OCI-LY7 (cell line): ENCODE measurements at regions not wholly inside any gene's neighbourhood (a gene's known extent, or its start where the extent isn't known, plus 50 kb on each side); places are given as distances from the start of the nearest gene placed in this dataset.

Source experiments
- BruUV-seq: library from RNA; stranded (reverse); fragments of 400-500 nt; replicated peaks from 2 replicates; lab custom pipeline; 2021; lab: Mats Ljungman, UMichigan
- CTCF ChIA-PET: fragments of 300-600 bp; sonication (Branson Sonifier 250); formaldehyde crosslinking; loops from one replicate; lab custom pipeline; 2022; ENCODE audit warnings: antibody characterized with exemption; ENCODE audit not compliant: unreplicated experiment; lab: Charles Lee
- POLR2A ChIA-PET: fragments of 300-600 bp; sonication (Branson Sonifier 250); formaldehyde crosslinking; loops from one replicate; lab custom pipeline; 2022; ENCODE audit warnings: antibody characterized with exemption; lab: Charles Lee
- DNase-seq: peaks from one replicate; pipeline ENCODE4 v3.0.0-alpha.2; 2015; ENCODE audit warnings: low spot score
- H2AFZ ChIP-seq: fragments of 200-600 bp; sonication (generic), shearing (Covaris generic); 2 replicates; pipeline ENCODE4 v1.6.1; 2014; ENCODE audit warnings: mild to moderate bottlenecking, antibody characterized with exemption, low read length, moderate library complexity
- H3K27ac ChIP-seq: fragments of 200-600 bp; sonication (generic); 2 replicates; pipeline ENCODE4 v1.5.1; 2014; ENCODE audit warnings: mixed run types, low read depth, mild to moderate bottlenecking, moderate library complexity, low read length, inconsistent platforms; ENCODE audit not compliant: poor library complexity, severe bottlenecking
- H3K36me3 ChIP-seq: fragments of 200-600 bp; sonication (generic); 2 replicates; pipeline ENCODE4 v1.6.1; 2014; ENCODE audit warnings: mild to moderate bottlenecking, antibody characterized with exemption, low read length, moderate library complexity, mixed read lengths; ENCODE audit not compliant: insufficient read depth
- H3K4me1 ChIP-seq: fragments of 200-600 bp; sonication (generic); 2 replicates; pipeline ENCODE4 v1.5.1; 2014; ENCODE audit warnings: mild to moderate bottlenecking, low read length; ENCODE audit not compliant: insufficient read depth, poor library complexity, severe bottlenecking
- H3K4me2 ChIP-seq: fragments of 200-600 bp; sonication (generic); 2 replicates; pipeline ENCODE4 v1.6.1; 2014; ENCODE audit warnings: mild to moderate bottlenecking, low read length
- H3K4me3 ChIP-seq: fragments of 200-600 bp; sonication (generic); 2 replicates; pipeline ENCODE4 v1.5.1; 2014; ENCODE audit warnings: mild to moderate bottlenecking, low read depth, low read length; ENCODE audit not compliant: poor library complexity, severe bottlenecking
- H3K79me2 ChIP-seq: fragments of 200-600 bp; sonication (generic); 2 replicates; pipeline ENCODE4 v1.6.1; 2016; ENCODE audit warnings: low read depth, mild to moderate bottlenecking, low read length, moderate library complexity, mixed read lengths; ENCODE audit not compliant: insufficient read depth
- H3K9me2 ChIP-seq: fragments of 200-600 bp; sonication (generic); 2 replicates; pipeline ENCODE4 v1.6.1; 2016; ENCODE audit warnings: mild to moderate bottlenecking, low read length, mixed read lengths; ENCODE audit not compliant: insufficient read depth
- H3K9me3 ChIP-seq: fragments of 200-600 bp; sonication (generic); 2 replicates; pipeline ENCODE4 v1.6.1; 2014; ENCODE audit warnings: mild to moderate bottlenecking, mixed run types, low read length, mixed read lengths
- H4K20me1 ChIP-seq: fragments of 200-600 bp; sonication (generic); 2 replicates; pipeline ENCODE4 v1.6.1; 2014; ENCODE audit warnings: mild to moderate bottlenecking, antibody characterized with exemption, low read length, moderate library complexity, mixed read lengths; ENCODE audit not compliant: insufficient read depth
- EZH2phosphoT487 ChIP-seq: fragments of 200-600 bp; sonication (generic); IDR thresholded peaks from 2 replicates; pipeline ENCODE4 v1.6.1; 2018; ENCODE audit warnings: low read depth, borderline replicate concordance, mild to moderate bottlenecking, mixed run types, antibody characterized with exemption, low read length, moderate library complexity, mixed read lengths
- intact Hi-C: fragments of 100-400 bp; cut with micrococcal nuclease; formaldehyde crosslinking; loops from one replicate; pipeline ENCODE4 v1.10.0; 2022; ENCODE audit not compliant: unreplicated experiment
- TF ChIP-seq, protein P1 (sequence below): fragments of 200-600 bp; sonication (generic); conservative IDR thresholded peaks from 2 replicates; pipeline ENCODE4 v1.5.1; 2014; ENCODE audit warnings: mild to moderate bottlenecking, antibody characterized with exemption, low read length, moderate library complexity, mixed read lengths

DNA sequence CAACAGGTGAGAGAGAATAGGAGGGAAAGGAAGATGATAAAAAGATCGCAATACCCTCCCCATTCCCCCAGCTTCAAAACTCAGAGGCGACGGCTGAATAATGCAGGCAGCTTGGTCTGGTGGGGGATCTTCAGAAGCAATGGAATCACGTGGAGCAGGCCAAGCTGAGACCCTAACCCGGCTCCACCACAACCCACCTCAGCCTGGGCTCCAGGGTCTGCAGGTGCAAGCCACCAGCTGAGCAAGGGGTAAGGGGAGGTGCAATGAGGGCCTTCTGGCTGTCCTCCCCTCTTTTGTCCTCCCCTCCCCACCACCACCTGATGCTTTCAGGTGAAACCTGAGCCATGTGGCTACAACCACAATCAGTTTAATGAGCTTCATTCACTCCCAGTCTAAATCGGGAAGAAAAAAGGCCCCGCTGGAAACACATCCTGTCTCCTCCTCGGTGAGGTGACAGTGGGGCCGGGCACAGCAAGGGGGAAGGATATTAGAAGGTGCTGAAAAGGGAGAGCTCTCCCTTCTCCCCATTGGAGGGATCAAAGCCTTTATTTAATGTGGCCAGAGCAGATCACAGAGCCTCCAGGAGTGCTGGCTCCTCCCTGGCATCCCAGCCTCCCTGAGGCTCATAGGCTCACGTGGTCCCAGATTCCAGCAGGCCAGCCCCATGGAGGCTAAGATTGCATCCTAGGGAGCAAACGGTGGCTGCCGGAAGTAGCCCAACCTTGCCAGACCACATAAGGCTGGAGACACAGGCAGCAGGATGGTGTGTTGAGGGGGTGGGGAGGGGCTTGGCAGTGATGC lies 261.0 kb downstream of the SOX9 start:
- no peak overlapping the region for H3K4me3 ChIP-seq
- no peak overlapping the region for H2AFZ ChIP-seq
- no peak overlapping the region for H3K4me2 ChIP-seq
- intact Hi-C loops, result no loop called here
- BruUV-seq, result no TSS peak
- no peak for DNase-seq
- TF ChIP-seq, protein P1, sequence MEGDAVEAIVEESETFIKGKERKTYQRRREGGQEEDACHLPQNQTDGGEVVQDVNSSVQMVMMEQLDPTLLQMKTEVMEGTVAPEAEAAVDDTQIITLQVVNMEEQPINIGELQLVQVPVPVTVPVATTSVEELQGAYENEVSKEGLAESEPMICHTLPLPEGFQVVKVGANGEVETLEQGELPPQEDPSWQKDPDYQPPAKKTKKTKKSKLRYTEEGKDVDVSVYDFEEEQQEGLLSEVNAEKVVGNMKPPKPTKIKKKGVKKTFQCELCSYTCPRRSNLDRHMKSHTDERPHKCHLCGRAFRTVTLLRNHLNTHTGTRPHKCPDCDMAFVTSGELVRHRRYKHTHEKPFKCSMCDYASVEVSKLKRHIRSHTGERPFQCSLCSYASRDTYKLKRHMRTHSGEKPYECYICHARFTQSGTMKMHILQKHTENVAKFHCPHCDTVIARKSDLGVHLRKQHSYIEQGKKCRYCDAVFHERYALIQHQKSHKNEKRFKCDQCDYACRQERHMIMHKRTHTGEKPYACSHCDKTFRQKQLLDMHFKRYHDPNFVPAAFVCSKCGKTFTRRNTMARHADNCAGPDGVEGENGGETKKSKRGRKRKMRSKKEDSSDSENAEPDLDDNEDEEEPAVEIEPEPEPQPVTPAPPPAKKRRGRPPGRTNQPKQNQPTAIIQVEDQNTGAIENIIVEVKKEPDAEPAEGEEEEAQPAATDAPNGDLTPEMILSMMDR, result no peak
- no peak for TF ChIP-seq EZH2phosphoT487
- H3K27ac ChIP-seq, result no peak overlapping the region
- H3K9me3 ChIP-seq, result no peaks in the 10 kb centered on the region
- no peaks in the 10 kb centered on the region for H3K4me1 ChIP-seq
- POLR2A ChIA-PET, result no interaction called here
- CTCF ChIA-PET, result no interaction called here
- no peaks in the 10 kb centered on the region for H4K20me1 ChIP-seq
- H3K9me2 ChIP-seq, result no peaks in the 10 kb centered on the region
- H3K79me2 ChIP-seq, result no peaks in the 10 kb centered on the region
- H3K36me3 ChIP-seq, result no peaks in the 10 kb centered on the region

DNA sequence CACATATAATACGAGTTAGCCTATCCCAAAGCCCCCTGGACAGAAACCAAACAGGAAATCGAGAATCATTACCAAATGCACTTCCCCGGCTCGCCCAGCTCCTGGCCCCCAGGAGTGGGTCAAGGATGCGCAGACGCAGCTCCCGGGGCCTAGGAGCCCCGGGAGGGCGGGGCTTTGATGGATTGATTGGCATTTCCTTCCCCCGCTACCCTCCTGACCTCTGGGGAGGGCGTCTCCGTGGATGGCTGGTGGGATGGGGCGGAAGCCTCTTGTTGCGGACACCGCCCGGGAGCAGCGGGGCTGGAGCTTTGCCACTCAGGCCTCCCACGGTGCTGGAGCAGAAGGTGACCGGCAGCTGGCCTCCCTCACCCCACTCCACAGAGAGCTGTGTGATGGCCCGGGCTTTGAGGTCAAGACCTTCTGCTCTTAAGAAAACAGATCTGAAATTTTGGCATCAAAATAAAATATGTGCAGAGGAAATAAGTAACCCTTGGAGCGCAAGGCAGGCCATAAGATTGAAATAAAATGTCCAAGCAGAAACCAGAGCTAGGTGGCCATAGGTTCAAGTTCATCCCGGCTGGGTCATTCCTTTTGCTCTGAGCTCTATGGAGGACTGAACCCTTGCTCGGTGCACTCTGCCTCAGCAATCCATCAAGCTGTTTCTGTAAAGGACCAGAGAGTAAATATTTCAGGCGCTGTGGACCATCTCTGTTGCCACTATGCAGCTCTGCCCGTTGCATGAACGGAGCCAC lies 262.3 kb downstream of the SOX9 start:
- Histone ChIP-seq H3K36me3 (no peaks in the 10 kb centered on the region), H2AFZ (no peak overlapping the region), H3K4me2 (no peak overlapping the region), H3K9me2 (no peaks in the 10 kb centered on the region), H3K79me2 (no peaks in the 10 kb centered on the region), H3K4me3 (no peak overlapping the region), H4K20me1 (no peaks in the 10 kb centered on the region), H3K4me1 (no peaks in the 10 kb centered on the region), H3K27ac (no peak overlapping the region), H3K9me3 (no peaks in the 10 kb centered on the region)
- ChIA-PET POLR2A (interaction anchor here (0.6 to 1.2 kb wide), 4 partner anchors 10 to 336 kb away, joined by 3 to 4 read pairs (median 3); no protein-coding TSS in a partner anchor), CTCF (interaction anchor here (0.6 kb wide), 1 partner anchor 52 kb away, joined by 4 read pairs; no protein-coding TSS in a partner anchor)
- intact Hi-C loops, result no loop called here
- BruUV-seq, result no TSS peak
- no peak for TF ChIP-seq EZH2phosphoT487
- TF ChIP-seq, protein P1, result no peak
- DNase-seq, result no peak
